ENCODE measurements at regions not wholly inside any gene's neighbourhood (a gene's known extent, or its start where the extent isn't known, plus 50 kb on each side); places are given as distances from the start of the nearest gene placed in this dataset.

- Histone ChIP-seq H3K27me3 (no peaks in the 10 kb centered on the region), H3K4me3 (no peak overlapping the region), H3K27ac (no peak overlapping the region), H3K9me3 (ENCODE audit: low read depth) (no peaks in the 10 kb centered on the region), H3K36me3 (no peaks in the 10 kb centered on the region), H3K4me1 (ENCODE audit: low read depth) (no peaks in the 10 kb centered on the region)
- DNase-seq (ENCODE audit: low read depth in 1 of 2, low spot score in 1 of 2), result no peak
- no peak for TF ChIP-seq CTCF (IDR thresholded peaks at IDR 0.05; ENCODE audit: low read depth, low read length)
Observed at GRCh38 chr5:164375051-164375450, 869.6 kb downstream of the MAT2B start.

GRCh38 chr5:164376843-164377242, 871.4 kb downstream of the MAT2B start:
- Histone ChIP-seq H3K4me3 (no peak overlapping the region), H3K9me3 (ENCODE audit: low read depth) (no peaks in the 10 kb centered on the region), H3K4me1 (ENCODE audit: low read depth) (no peaks in the 10 kb centered on the region), H3K27me3 (no peaks in the 10 kb centered on the region), H3K27ac (no peak overlapping the region), H3K36me3 (no peaks in the 10 kb centered on the region)
- TF ChIP-seq CTCF (IDR thresholded peaks at IDR 0.05; ENCODE audit: low read depth, low read length), result no peak
- no peak for DNase-seq (ENCODE audit: low read depth in 1 of 2, low spot score in 1 of 2)

- Histone ChIP-seq H3K27me3 (no peaks in the 10 kb centered on the region), H3K4me3 (no peak overlapping the region), H3K27ac (no peak overlapping the region), H3K9me3 (ENCODE audit: low read depth) (no peaks in the 10 kb centered on the region), H3K36me3 (no peaks in the 10 kb centered on the region), H3K4me1 (ENCODE audit: low read depth) (no peaks in the 10 kb centered on the region)
- no peak for DNase-seq (ENCODE audit: low read depth in 1 of 2, low spot score in 1 of 2)
- TF ChIP-seq CTCF (IDR thresholded peaks at IDR 0.05; ENCODE audit: low read depth, low read length), result no peak
Observed at GRCh38 chr5:164377746-164378145, 872.3 kb downstream of the MAT2B start.

- TF ChIP-seq CTCF (IDR thresholded peaks at IDR 0.05; ENCODE audit: low read depth, low read length), result no peak
- Histone ChIP-seq H3K27ac (no peak overlapping the region), H3K4me3 (no peak overlapping the region), H3K36me3 (no peaks in the 10 kb centered on the region), H3K27me3 (no peaks in the 10 kb centered on the region), H3K4me1 (ENCODE audit: low read depth) (no peaks in the 10 kb centered on the region), H3K9me3 (ENCODE audit: low read depth) (no peaks in the 10 kb centered on the region)
- no peak for DNase-seq (ENCODE audit: low read depth in 1 of 2, low spot score in 1 of 2)
Observed at GRCh38 chr5:164383662-164384061, 878.2 kb downstream of the MAT2B start.

- Histone ChIP-seq H3K27ac (no peak overlapping the region), H3K36me3 (no peaks in the 10 kb centered on the region), H3K4me3 (no peak overlapping the region), H3K9me3 (ENCODE audit: low read depth) (no peaks in the 10 kb centered on the region), H3K27me3 (no peaks in the 10 kb centered on the region), H3K4me1 (ENCODE audit: low read depth) (no peaks in the 10 kb centered on the region)
- DNase-seq (ENCODE audit: low read depth in 1 of 2, low spot score in 1 of 2), result peak in 1 of 2 donors; percentile 45
- no peak for TF ChIP-seq CTCF (IDR thresholded peaks at IDR 0.05; ENCODE audit: low read depth, low read length)
Observed at GRCh38 chr5:164392531-164392930, 887.1 kb downstream of the MAT2B start.

GRCh38 chr5:164394686-164395194, 889.3 kb downstream of the MAT2B start:
- TF ChIP-seq CTCF (IDR thresholded peaks at IDR 0.05; ENCODE audit: low read depth, low read length), result no peak
- H3K4me3 ChIP-seq, result no peak overlapping the region
- H3K27me3 ChIP-seq, result no peaks in the 10 kb centered on the region
- no peaks in the 10 kb centered on the region for H3K36me3 ChIP-seq
- H3K9me3 ChIP-seq (ENCODE audit: low read depth), result no peaks in the 10 kb centered on the region
- no peak for DNase-seq (ENCODE audit: low read depth in 1 of 2, low spot score in 1 of 2)
- no peaks in the 10 kb centered on the region for H3K4me1 ChIP-seq (ENCODE audit: low read depth)
- no peak overlapping the region for H3K27ac ChIP-seq

Data from cardiac muscle cell (in vitro differentiated cells and primary cell).